CD4-positive, alpha-beta T cell treated with Interleukin-21 for 1 hour (primary cell): ENCODE measurements at regions not wholly inside any gene's neighbourhood (a gene's known extent, or its start where the extent isn't known, plus 50 kb on each side); places are given as distances from the start of the nearest gene placed in this dataset.
"Not testable (repeated sequence)": the region's sequence is repeated elsewhere in the genome, so short reads cannot be mapped to it uniquely, and the experiment has no call there.

Experiments used
- DNase-seq: peaks from one replicate; pipeline ENCODE4 v3.0.0-alpha.2; 2020

- no peak for DNase-seq
These were observed 171.1 kb upstream of the FZD8 start for GRCh38 chr10:35813219-35813618.

DNA sequence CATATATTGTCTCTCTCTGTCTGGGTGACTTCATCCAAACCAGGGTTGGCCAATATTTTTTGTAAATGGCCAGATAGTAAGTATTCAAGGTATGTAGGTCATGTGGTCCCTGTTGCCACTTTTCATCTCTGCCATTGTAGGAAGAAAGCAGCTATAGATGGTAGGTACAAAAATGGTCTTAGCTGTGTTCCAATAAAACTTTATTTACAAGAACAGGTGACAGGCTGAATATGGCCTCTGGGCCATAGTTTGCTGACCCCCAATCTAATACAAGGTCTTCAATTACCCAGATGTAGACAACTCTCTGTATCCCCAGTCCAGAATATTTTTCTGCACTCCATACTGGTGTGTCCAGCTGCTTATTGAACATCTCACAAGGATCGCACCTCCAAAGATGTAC, 166.2 kb upstream of the FZD8 start:
- no peak for DNase-seq

DNA sequence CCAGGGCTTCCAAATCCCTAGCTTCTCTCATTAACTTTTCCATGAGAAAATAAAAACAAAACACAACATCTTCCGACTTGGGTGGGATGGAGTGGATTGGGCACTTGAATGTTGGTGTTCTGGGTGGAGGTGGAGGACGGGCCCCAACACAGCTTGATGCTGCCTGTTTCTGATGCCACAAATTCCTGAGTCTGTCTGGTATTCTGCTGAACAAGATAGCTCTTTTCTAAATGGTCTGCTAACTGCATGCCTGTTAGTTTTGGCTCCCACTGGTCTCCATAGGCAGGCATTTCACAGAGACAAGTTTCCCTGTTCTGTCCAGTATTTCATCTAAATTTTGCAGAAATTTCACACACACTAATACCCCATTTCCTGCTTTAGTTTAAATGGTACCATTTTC, 160.9 kb upstream of the FZD8 start:
- no peak for DNase-seq

DNA sequence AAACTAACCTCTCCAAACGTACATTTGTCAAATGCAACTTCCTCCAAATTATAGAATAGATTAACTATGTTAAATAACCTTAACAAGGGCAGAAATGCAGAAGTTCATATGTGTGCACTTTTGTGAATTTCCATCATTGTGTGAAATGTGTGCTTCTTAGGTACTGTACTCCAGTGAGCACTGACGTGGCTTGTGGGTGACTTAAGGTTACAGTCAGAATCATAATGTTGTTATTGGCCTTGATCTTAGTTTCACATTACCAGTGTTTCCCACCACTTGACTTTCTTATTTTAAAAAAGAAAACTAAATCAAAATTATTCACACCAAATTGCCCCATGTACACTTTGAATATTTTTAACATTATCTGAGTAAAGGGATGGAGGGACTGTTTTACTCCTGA, 155.1 kb upstream of the FZD8 start:
- DNase-seq, result no peak

DNA sequence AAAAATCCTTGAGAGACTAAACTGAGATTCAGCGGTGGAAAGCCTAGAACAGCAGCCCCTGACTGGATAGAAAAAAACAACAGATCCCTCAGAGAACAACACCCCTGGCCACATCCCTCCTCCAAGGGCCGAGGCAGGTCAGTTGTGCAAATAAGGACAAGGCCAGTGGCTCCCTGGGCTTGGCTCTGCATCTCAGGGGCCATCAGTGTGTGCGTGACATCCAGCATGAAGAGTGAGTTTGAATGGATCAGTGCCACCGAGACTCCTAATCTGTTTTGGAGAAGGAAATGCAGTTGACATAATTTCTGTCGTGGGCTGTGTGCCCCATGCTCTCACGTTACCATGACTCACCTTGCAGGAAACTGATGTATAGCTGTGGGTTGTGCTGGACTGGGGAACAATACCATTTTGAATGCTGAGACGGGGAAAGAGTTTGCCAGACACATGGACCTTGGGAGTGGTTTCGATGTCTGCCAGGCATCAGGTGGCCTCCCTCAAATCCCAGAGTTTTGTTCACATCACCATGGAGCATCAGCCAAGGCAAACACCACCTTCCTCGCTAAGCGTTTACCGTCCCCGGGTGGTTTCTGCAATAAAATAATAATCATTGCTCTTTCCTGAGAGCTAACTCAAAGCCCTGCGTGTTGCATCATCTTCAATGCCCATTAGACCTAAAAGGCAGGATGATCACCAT, 153.2 kb upstream of the FZD8 start:
- no peak for DNase-seq

DNA sequence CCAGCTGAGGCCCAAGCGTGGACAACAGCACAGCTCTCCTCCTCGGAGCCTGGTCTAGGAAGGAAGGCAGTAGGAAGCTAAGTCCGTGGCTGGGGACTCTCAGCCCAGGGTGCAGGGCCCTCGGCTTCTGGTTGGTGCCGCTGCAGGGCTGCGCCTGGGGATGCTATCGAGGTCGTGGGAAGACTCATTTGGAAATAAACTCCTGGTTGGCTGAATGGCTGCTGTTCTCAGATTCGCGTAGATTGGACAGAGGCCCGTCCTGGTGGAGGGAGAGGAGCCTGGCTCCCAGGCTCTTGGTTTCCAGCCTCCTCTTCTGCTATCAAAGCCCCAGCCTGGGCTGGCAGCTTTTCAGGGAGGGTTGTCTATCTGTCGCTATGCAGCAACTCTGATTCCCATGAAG, 152.6 kb upstream of the FZD8 start:
- DNase-seq, result no peak

DNA sequence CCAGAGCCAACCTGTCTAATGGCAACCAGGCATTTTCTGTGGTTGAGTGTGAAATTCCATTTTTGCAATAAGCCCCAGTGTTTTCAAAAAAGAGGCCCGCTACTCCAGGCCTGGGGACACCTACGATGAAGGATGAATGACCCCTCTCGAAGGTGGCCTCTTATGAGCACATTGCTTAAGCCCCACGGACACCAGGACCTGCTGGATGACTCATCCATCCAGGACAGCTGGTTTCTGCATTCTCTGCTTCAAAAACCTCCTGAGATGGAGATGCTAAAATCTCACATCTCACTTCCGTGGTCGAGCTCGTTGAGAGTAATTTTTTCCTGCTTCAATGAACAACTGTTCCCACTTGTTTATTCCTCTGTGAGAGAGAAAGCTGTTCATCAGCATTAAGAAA, 150.2 kb upstream of the FZD8 start:
- no peak for DNase-seq

GRCh38 chr10:35789996-35790395, 147.9 kb upstream of the FZD8 start:
- no peak for DNase-seq

DNA sequence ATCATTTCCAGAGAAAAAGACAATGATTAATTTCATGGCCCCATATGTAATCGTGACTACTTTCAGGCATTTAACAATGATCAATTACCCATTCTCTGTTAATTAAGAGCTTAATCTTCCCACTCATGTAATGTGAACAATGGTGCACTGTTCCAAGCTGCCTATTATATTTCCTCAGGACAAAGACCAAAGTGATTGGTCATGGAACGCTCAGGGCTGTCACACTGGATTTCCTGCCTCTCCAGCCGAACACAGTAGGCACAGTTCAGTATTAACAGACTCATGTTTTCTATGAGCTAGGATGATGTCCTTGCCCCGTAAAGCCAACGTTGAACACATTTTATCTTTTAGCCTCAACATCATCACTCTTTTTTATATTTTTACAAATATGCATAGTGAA, 142.7 kb upstream of the FZD8 start:
- no peak for DNase-seq

DNA sequence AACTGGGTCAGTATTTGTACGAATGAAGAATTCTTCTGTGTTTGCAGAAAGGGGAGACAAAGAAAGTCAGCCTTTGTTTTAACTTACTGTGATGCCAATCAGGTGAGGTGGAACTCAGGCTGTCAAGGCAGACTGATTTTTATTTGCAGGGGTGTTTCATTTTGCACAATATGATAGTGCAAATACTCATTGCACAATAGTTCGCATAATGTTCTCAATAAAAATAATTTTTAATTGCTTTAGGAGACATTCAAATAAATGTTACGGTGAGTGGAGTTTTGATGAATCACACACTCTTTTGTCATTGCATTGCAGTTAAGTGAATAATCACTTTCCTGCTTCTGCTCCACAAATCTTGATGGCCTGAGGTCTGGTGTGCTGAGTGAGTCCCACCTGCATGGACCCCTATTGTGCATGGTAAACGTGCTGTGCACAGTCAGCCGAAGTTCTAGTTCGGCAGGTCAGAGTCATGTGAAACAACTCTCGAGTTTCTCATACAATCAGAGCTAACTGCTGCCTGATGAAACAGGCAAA, 141.3 kb upstream of the FZD8 start:
- no peak for DNase-seq

DNA sequence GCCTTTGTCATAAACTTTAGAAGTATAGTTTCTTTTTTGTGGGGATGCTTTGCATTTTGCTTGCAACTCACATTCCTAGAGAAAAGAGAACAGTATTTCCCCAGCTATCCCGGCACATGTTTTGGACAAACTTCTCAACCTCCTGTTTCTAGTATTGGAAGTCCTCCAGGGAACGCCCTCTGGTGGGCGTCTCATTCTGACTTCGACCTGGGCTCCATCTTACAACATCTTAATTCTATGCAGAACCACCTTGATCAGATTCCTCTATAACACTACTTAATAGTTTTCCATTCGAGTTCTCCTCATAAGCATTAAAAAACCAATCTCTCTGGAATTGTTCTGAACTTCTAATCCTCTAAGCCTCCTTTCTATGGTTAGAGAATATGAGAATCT, 139.5 kb upstream of the FZD8 start:
- no peak for DNase-seq

- no peak for DNase-seq
These were observed 139.0 kb upstream of the FZD8 start for GRCh38 chr10:35780970-35781642.

DNA sequence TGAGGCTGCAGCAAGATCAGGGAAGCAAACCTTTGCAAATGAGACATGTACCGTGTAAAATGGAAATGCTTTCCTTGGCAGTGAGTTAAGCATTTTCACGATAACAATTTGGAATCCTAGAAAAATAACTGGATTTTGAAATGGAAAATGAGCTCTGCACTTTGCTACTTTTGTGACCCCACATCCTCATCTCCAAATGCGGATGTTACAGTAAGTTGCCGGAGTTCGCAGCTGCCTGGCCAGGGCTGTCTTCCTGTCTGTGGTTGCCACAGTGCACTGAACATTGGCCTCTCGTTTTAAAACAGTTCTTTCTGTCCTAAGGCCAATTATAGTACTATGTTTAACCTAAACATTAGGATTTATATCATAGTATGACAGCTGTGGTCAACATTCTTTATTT, 136.2 kb upstream of the FZD8 start:
- DNase-seq, result no peak

GRCh38 chr10:35776557-35776956, 134.5 kb upstream of the FZD8 start:
- not testable (repeated sequence) for DNase-seq

- no peak for DNase-seq
These were observed 132.0 kb upstream of the FZD8 start for GRCh38 chr10:35774109-35774508.

DNA sequence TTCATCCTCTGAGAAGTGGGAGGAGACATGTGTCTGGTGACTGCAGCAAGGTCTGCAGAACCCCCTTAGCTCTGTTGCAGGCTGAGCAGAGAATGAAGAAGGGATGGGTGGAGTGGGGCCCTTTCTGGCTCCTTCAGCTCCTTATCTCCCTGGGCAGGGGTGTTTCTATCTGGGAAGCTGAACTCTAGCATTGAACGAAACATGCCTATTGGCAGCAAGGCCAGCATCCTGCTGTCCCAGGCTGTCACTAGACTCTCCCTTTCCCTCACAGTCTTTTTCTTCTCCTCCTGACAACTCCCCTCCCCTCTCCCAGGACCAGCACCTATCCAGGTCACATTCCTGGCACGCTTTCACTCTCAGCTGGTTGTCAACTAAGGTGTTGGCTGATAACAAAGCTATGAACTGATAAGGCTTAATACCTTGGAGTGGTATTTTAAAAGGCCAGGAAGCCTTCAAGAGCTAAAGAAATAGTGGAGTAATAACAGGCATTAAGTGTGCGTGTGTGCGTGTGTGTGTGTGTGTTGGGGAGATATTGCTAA, 128.8 kb upstream of the FZD8 start:
- DNase-seq, result no peak

GRCh38 chr10:35769795-35770194, 127.7 kb upstream of the FZD8 start:
- no peak for DNase-seq

DNA sequence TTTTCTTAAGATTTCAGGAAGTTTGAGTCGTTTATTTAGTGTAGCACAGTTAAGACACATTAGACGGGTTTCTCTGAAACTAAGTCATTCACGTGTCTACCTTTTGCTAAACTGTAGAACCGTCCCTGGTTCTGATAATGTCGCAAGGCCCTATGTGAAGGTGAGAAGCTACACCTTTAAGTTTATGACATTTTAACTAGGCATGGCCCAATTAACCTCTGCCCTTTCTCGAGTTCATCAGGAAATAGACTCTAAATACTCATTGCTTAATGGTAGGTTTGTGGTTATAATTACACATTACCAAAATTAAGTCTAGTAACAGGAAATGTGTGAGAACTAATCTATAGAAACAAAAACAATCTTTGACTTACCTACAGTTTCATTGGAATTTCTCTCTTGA, 126.6 kb upstream of the FZD8 start:
- no peak for DNase-seq

- DNase-seq, result no peak
These were observed 125.9 kb upstream of the FZD8 start for GRCh38 chr10:35768011-35768410.

DNA sequence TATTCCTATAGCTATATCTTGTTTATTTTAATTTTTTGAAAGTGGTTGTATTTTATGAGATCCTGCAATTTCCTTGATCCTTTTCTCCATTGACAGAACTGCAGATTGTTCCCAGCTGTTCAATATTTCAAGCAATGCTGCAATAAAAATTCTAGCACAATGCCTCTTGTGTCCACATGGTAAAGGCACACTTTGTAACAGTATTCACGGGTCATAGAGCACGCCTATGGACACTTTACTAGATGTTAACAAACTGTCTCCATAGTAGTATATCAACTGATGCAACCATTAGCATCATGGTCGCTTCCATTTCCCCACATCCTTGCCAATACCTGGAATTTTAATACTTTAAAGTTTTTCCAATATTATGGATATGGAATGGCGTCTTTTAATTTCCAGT, 123.9 kb upstream of the FZD8 start:
- DNase-seq, result no peak

- DNase-seq, result no peak
These were observed 123.0 kb upstream of the FZD8 start for GRCh38 chr10:35765066-35765527.

GRCh38 chr10:35762311-35763030, 120.4 kb upstream of the FZD8 start:
- no peak for DNase-seq

DNA sequence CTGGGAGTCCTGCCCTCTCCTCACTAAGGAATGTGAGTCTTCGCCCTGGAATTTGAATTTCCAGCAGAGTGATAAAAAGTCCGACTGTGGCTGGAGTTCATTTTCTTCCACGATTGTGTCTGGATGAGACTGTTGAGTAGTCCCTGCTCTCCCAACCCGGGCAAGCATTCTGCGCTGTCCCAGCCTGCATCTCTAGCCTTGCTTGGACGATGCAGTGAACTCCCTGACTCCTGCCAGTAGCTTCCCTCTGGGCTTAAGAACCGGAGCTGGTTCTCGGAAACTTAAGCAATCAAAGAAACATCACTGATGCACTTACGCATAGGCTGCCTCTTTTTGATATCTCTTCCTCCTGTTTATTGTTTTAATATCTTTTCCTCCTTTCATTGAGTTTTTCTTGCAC, 116.0 kb upstream of the FZD8 start:
- DNase-seq, result no peak

DNA sequence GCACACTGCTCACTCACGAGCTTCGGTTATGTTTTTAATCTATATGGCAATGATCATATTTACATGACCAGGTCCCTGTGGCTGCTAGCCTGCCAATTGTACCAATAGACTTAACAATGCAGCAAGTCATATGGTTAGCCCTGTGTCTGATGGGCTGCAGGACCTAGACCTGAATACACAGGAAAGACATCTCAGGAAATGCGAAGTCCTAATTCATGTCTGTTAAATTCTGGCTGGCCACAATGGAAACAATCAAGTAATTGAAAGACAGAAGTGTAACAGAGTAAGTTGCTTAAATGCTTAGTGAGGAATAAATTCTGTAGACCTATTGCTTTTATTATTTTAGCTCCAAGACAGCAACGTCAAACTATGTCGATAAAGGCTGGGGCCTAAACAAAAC, 112.4 kb upstream of the FZD8 start:
- no peak for DNase-seq
